Activated CD4-positive, alpha-beta memory T cell treated with anti-CD3 and anti-CD28 coated beads for 36 hours (primary cell): ENCODE measurements at regions not wholly inside any gene's neighbourhood (a gene's known extent, or its start where the extent isn't known, plus 50 kb on each side); places are given as distances from the start of the nearest gene placed in this dataset.

Experiments
- CTCF ChIA-PET: fragments of 350-600 bp; sonication (Branson Sonifier 250); formaldehyde crosslinking; loops from one replicate; lab custom pipeline; 2021; ENCODE audit warnings: antibody characterized with exemption, inconsistent platforms; lab: Charles Lee
- POLR2A ChIA-PET: fragments of 350-600 bp; sonication (Branson Sonifier 250); formaldehyde crosslinking; loops from one replicate; lab custom pipeline; 2021; ENCODE audit warnings: antibody characterized with exemption; lab: Charles Lee
- DNase-seq: peaks from one replicate; pipeline ENCODE4 v3.0.0-alpha.2; 2020
- H3K27ac Mint-ChIP-seq: one replicate; pipeline ENCODE4 v1.8.0; 2021; ENCODE audit warnings: mixed read lengths
- H3K27me3 Mint-ChIP-seq: one replicate; pipeline ENCODE4 v1.8.0; 2021; ENCODE audit warnings: mixed read lengths
- H3K36me3 Mint-ChIP-seq: one replicate; pipeline ENCODE4 v1.8.0; 2021; ENCODE audit warnings: mixed read lengths
- H3K4me1 Mint-ChIP-seq: one replicate; pipeline ENCODE4 v1.8.0; 2021; ENCODE audit warnings: low read depth, mixed read lengths
- H3K4me3 Mint-ChIP-seq: one replicate; pipeline ENCODE4 v1.8.0; 2021; ENCODE audit warnings: mild to moderate bottlenecking, mixed read lengths
- H3K9me3 Mint-ChIP-seq: one replicate; pipeline ENCODE4 v1.8.0; 2021; ENCODE audit warnings: mixed read lengths
- intact Hi-C: fragments of 100-400 bp; cut with micrococcal nuclease; formaldehyde crosslinking; loops from one replicate; pipeline ENCODE4 v1.15.1; 2023

DNA sequence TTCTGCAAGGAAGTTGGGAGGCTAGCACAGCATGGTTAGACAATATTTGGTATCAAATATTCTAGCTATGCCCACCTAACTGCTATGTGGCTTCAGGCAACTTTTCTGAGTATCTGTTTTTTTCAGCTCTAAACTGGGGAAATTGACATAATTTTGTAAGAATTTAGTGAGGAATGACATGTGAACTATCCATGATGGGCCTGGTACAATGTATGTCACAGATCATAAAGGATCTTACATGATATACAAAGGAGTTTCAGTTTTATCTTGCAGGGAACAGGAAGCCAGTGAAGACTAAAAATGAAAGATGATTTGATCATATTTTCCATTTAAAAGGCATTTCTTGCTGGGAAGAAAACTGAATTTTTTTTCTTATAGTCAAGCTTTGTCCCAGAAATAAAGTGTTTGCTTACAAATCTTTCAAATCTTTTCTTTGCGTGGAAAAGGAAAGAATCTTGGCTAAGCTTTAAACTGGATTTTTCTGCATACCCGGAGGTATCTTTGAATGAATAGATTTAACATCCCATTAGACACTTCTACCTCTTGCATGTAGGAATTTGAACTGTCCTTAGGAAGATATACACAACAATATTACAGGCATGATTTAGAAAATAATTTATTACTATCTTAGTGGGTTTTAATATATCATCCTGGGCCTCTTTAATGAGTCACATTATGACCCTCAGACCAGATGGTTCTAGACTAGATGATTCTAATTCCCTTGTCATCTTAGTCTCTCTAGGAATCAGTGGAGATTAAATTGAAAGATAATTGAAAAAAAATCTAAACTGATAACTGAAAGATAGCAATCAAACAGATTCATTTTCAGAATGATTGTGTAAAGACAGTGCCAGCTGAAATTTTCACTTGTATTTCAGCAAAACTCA is 436.0 kb upstream of the THBS1 start:
- ChIA-PET CTCF (interaction anchor here (0.9 kb wide), 1 partner anchor 27 kb away, joined by 3 read pairs; no protein-coding TSS in a partner anchor), POLR2A (no interaction called here)
- H3K36me3 Mint-ChIP-seq = no peaks in the 10 kb centered on the region
- intact Hi-C loops = no loop called here
- no peaks in the 10 kb centered on the region for H3K9me3 Mint-ChIP-seq
- no peak overlapping the region for H3K27ac Mint-ChIP-seq
- DNase-seq = no peak
- no peak overlapping the region for H3K4me3 Mint-ChIP-seq
- peaks cover 13% of the 10 kb centered on the region for H3K4me1 Mint-ChIP-seq
- H3K27me3 Mint-ChIP-seq = peaks cover 3% of the 10 kb centered on the region

DNA sequence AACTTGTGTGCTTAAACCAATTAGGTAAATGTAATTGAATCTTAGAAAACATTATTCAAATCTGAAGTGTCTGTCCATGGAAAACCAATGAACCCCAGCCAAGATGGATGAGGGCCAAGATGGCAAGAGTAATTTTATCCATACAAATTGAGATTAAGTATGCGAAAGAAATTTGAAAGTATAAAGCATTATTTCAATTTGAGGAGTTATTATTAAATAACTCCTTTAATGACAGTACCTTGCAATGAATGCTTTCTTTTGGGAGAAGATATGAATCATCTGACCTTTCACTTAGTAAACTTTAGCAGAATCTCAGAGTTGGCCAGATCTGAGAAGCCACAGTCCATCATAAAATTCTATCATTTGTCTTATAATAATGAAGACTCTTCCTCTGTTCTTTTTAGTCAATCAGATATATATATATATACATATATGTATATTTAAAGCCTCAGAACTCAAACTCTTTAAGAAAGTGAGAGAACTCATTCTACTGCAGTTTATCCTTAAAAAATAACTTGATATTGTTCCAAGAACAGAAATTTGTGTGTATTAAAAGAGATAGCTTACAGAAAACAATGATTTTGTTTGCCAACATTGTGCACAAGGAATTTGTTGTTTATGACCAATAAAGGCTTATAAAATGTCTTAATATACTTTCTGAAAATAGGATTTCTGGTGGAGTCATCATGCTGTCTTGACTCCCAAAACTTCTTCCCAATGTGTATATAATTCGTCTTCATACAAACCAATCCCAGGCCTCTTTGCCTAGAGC is 434.8 kb upstream of the THBS1 start:
- Mint-ChIP-seq H3K27me3 (peaks cover 3% of the 10 kb centered on the region), H3K36me3 (no peaks in the 10 kb centered on the region), H3K27ac (no peak overlapping the region), H3K4me3 (no peak overlapping the region), H3K4me1 (peaks cover 13% of the 10 kb centered on the region), H3K9me3 (no peaks in the 10 kb centered on the region)
- POLR2A ChIA-PET = no interaction called here
- DNase-seq = no peak
- CTCF ChIA-PET = no interaction called here
- intact Hi-C loops = no loop called here

GRCh38 chr15:39149636-39150150 is 431.2 kb upstream of the THBS1 start:
- Mint-ChIP-seq H3K4me1 (peaks cover 3% of the 10 kb centered on the region), H3K4me3 (no peak overlapping the region), H3K9me3 (no peaks in the 10 kb centered on the region), H3K27ac (no peak overlapping the region), H3K36me3 (no peaks in the 10 kb centered on the region), H3K27me3 (peaks cover 3% of the 10 kb centered on the region)
- DNase-seq = no peak
- intact Hi-C loops = no loop called here
- CTCF ChIA-PET = no interaction called here
- POLR2A ChIA-PET = no interaction called here

GRCh38 chr15:39151545-39151944 is 429.3 kb upstream of the THBS1 start:
- Mint-ChIP-seq H3K36me3 (no peaks in the 10 kb centered on the region), H3K4me1 (no peaks in the 10 kb centered on the region)

DNA sequence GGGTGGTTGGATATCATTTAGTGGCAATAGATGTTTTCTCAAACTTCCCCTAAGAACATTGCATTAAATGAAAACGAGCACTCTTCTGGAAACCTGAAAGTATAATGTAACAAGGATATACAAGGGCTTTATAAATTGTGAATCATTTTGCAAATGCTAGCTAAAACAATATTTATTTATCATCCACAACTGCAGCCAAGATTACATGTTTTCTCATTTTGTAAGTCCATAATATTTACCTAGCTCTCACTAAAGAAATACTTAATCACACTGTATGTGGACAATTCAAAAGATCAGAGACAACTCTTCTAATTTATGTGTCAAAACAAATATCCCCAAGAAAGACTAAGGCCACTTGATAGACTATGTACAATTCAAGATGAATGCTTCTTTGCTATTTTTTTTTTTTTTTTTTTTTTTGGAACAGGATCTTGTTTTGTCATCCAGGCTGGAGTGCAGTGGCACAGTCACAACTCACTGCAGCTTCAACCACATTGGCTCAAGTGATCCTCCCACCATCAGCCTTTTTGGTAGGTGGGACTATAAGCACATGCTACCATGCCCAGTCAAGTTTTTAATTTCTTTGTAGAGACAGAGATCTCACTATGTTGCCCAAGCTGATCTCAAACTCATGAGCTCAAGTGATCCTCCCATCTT is 427.7 kb upstream of the THBS1 start:
- intact Hi-C loops = no loop called here
- POLR2A ChIA-PET = no interaction called here
- CTCF ChIA-PET = interaction anchor here (1.0 to 1.8 kb wide), 2 partner anchors 28 to 427 kb away, joined by 4 to 5 read pairs; partner anchors contain the start of gene THBS1
- no peaks in the 10 kb centered on the region for H3K4me1 Mint-ChIP-seq
- H3K9me3 Mint-ChIP-seq = no peaks in the 10 kb centered on the region
- DNase-seq = no peak
- H3K4me3 Mint-ChIP-seq = no peak overlapping the region
- no peak overlapping the region for H3K27ac Mint-ChIP-seq
- no peaks in the 10 kb centered on the region for H3K36me3 Mint-ChIP-seq
- peaks cover 3% of the 10 kb centered on the region for H3K27me3 Mint-ChIP-seq

More at GRCh38 chr15:39151545-39151944, 429.3 kb upstream of the THBS1 start:
- CTCF ChIA-PET = no interaction called here
- intact Hi-C loops = no loop called here
- Mint-ChIP-seq H3K27ac (no peak overlapping the region), H3K4me3 (no peak overlapping the region), H3K9me3 (no peaks in the 10 kb centered on the region), H3K27me3 (peaks cover 3% of the 10 kb centered on the region)
- DNase-seq = no peak
- POLR2A ChIA-PET = no interaction called here

DNA sequence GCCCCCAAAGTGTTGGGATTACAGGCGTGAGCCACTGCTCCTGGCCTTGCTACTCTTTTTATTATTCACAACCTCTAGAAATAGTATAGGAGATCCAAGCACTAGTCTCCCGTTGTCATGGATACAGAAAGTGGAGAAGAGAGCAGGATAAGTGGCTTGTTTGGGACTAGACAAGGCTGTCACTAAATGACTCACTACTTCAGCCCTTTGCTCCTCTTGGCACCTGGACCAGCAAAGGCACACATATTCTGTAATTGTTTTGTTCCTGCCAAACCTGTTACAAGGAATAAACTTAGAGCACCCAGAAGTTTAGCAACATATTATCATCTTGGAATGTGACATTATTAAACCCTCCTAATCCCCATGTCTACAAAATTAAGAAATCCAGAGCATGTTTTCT is 427.2 kb upstream of the THBS1 start:
- H3K27ac Mint-ChIP-seq = no peak overlapping the region
- no peaks in the 10 kb centered on the region for H3K9me3 Mint-ChIP-seq
- no peak for DNase-seq
- peaks cover 5% of the 10 kb centered on the region for H3K27me3 Mint-ChIP-seq
- ChIA-PET CTCF (interaction anchor here (1.0 to 1.8 kb wide), 3 partner anchors 10 to 427 kb away, joined by 3 to 5 read pairs (median 4); partner anchors contain the start of gene THBS1), POLR2A (no interaction called here)
- H3K4me3 Mint-ChIP-seq = no peak overlapping the region
- H3K4me1 Mint-ChIP-seq = no peaks in the 10 kb centered on the region
- no peaks in the 10 kb centered on the region for H3K36me3 Mint-ChIP-seq
- intact Hi-C loops = no loop called here

DNA sequence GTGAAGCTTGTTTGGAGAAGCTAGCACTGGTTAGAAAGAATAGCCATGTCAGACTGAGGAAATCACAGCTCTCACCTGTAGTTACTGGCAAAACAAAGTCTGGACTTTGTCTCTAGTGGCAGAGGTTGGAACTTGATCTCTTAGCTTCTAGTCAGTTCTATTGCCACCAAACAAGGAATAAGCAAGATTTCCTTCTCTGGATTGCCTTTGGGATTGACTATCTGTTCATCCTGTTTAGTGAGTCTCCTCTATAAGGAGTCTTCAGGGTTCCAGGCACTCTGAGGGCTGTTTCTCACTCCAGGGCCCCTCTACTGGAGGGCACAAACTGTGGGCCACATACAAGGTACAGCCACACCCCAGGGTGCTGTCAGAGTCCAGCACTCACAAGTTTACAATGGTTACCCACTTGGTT is 426.6 kb upstream of the THBS1 start:
- H3K9me3 Mint-ChIP-seq = no peaks in the 10 kb centered on the region
- intact Hi-C loops = no loop called here
- DNase-seq = no peak
- H3K4me3 Mint-ChIP-seq = no peak overlapping the region
- ChIA-PET CTCF (interaction anchor here (1.1 to 1.8 kb wide), 2 partner anchors 11 to 29 kb away, joined by 3 to 5 read pairs; no protein-coding TSS in a partner anchor), POLR2A (no interaction called here)
- no peak overlapping the region for H3K27ac Mint-ChIP-seq
- H3K36me3 Mint-ChIP-seq = no peaks in the 10 kb centered on the region
- peaks cover 5% of the 10 kb centered on the region for H3K27me3 Mint-ChIP-seq
- H3K4me1 Mint-ChIP-seq = no peaks in the 10 kb centered on the region

GRCh38 chr15:39154776-39155175 is 426.1 kb upstream of the THBS1 start:
- Mint-ChIP-seq H3K4me3 (no peak overlapping the region), H3K9me3 (no peaks in the 10 kb centered on the region)

GRCh38 chr15:39156166-39156565 is 424.7 kb upstream of the THBS1 start:
- ChIA-PET CTCF (no interaction called here), POLR2A (no interaction called here)
- Mint-ChIP-seq H3K4me3 (no peak overlapping the region), H3K9me3 (no peaks in the 10 kb centered on the region), H3K4me1 (no peaks in the 10 kb centered on the region), H3K27ac (no peak overlapping the region), H3K27me3 (peaks cover 1% of the 10 kb centered on the region), H3K36me3 (no peaks in the 10 kb centered on the region)
- no peak for DNase-seq
- intact Hi-C loops = no loop called here

More at GRCh38 chr15:39154776-39155175, 426.1 kb upstream of the THBS1 start:
- peaks cover 2% of the 10 kb centered on the region for H3K27me3 Mint-ChIP-seq
- no peaks in the 10 kb centered on the region for H3K4me1 Mint-ChIP-seq
- intact Hi-C loops = no loop called here
- no peak overlapping the region for H3K27ac Mint-ChIP-seq
- POLR2A ChIA-PET = no interaction called here
- CTCF ChIA-PET = interaction anchor here (1.1 to 1.8 kb wide), 2 partner anchors 11 to 30 kb away, joined by 3 to 5 read pairs; no protein-coding TSS in a partner anchor
- DNase-seq = no peak
- H3K36me3 Mint-ChIP-seq = no peaks in the 10 kb centered on the region

DNA sequence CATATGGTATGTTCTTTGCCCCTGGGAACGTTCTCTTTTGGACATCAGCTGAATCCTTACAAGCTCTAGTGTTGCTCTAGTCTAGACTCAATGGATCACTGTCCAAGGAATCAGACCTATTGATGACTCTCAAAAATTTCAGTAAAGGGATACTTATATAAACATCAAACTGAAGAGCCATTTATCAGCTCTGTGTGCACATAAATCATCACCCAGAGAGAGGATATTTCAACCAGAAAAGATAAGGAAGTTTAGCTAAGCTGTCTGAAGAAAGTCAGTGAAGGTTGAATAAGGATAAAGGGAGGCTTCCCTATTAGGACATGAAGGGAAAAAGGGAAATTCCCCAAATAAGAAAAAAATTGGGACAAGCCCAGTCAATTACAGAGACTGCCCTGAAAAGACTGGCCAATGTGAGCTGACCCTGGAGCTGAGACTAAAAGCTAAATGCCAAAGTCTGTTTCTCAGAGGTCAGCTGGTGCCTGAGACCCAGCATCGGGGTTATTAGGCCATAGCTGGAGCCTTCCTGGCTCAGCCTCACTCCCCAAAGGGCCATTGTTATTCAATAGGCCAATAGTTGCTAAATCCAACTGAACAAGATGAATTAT is 424.1 kb upstream of the THBS1 start:
- CTCF ChIA-PET = interaction anchor here (0.9 kb wide), 1 partner anchor 22 kb away, joined by 3 read pairs; no protein-coding TSS in a partner anchor
- Mint-ChIP-seq H3K27me3 (peaks cover 1% of the 10 kb centered on the region), H3K36me3 (no peaks in the 10 kb centered on the region), H3K9me3 (no peaks in the 10 kb centered on the region), H3K27ac (no peak overlapping the region), H3K4me3 (no peak overlapping the region), H3K4me1 (no peaks in the 10 kb centered on the region)
- POLR2A ChIA-PET = no interaction called here
- DNase-seq = no peak
- intact Hi-C loops = no loop called here

DNA sequence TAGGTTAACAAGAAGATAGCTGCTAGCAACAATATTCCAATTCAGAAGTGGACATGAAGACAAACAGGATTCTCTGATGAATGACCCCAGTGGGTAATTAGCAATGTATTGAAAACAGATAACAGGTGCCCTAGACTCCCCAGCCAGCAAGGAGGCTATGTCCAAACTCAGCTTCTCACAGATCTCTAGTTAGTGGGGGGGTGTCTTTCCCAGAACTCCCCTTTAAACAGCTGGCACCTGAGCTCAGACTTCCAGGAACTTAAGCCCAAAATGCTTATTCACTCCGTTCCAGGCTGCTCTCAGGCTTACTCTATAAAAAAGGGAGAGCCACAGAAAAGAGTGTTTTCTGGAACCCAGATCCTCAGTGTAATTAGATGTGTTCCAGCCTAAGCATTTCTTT is 423.0 kb upstream of the THBS1 start:
- H3K4me1 Mint-ChIP-seq = no peaks in the 10 kb centered on the region
- H3K27ac Mint-ChIP-seq = no peak overlapping the region
- H3K9me3 Mint-ChIP-seq = no peaks in the 10 kb centered on the region
- ChIA-PET CTCF (interaction anchor here (0.6 kb wide), 1 partner anchor 34 kb away, joined by 3 read pairs; no protein-coding TSS in a partner anchor), POLR2A (no interaction called here)
- intact Hi-C loops = no loop called here
- DNase-seq = no peak
- H3K36me3 Mint-ChIP-seq = no peaks in the 10 kb centered on the region
- H3K27me3 Mint-ChIP-seq = peaks cover 2% of the 10 kb centered on the region
- H3K4me3 Mint-ChIP-seq = no peak overlapping the region
